Astrocyte of the hippocampus (primary cell): ENCODE measurements at regions not wholly inside any gene's neighbourhood (a gene's known extent, or its start where the extent isn't known, plus 50 kb on each side); places are given as distances from the start of the nearest gene placed in this dataset.
"Not testable (repeated sequence)": the region's sequence is repeated elsewhere in the genome, so short reads cannot be mapped to it uniquely, and the experiment has no call there.

Experiments used
- DNase-seq: peaks from one replicate; pipeline ENCODE4 v3.0.0; 2011; ENCODE audit warnings: low read depth, low spot score

GRCh38 chr6:66051812-66052211 is 344.8 kb upstream of the EYS start:
- no peak for DNase-seq

GRCh38 chr6:66048684-66049474 is 341.9 kb upstream of the EYS start:
- no peak for DNase-seq

- no peak for DNase-seq
Measured at GRCh38 chr6:66032626-66033025, 325.6 kb upstream of the EYS start.

- no peak for DNase-seq
Measured at GRCh38 chr6:66029391-66029790, 322.4 kb upstream of the EYS start.

- no peak for DNase-seq
Measured at GRCh38 chr6:65999288-65999791, 292.3 kb upstream of the EYS start.

GRCh38 chr6:65998544-65998943 is 291.5 kb upstream of the EYS start:
- DNase-seq: no peak

- no peak for DNase-seq
Measured at GRCh38 chr6:65997539-65997938, 290.5 kb upstream of the EYS start.

GRCh38 chr6:65996096-65996495 is 289.1 kb upstream of the EYS start:
- DNase-seq: no peak

GRCh38 chr6:65989676-65990075 is 282.6 kb upstream of the EYS start:
- no peak for DNase-seq

GRCh38 chr6:65988006-65988405 is 281.0 kb upstream of the EYS start:
- no peak for DNase-seq

- DNase-seq: no peak
Measured at GRCh38 chr6:65984089-65984488, 277.1 kb upstream of the EYS start.

GRCh38 chr6:65979120-65979519 is 272.1 kb upstream of the EYS start:
- DNase-seq: no peak

GRCh38 chr6:65971252-65971651 is 264.2 kb upstream of the EYS start:
- DNase-seq: not testable (repeated sequence)

- DNase-seq: no peak
Measured at GRCh38 chr6:65964261-65964660, 257.2 kb upstream of the EYS start.

- no peak for DNase-seq
Measured at GRCh38 chr6:65955034-65955433, 248.0 kb upstream of the EYS start.

- no peak for DNase-seq
Measured at GRCh38 chr6:65948062-65948461, 241.0 kb upstream of the EYS start.

GRCh38 chr6:65943548-65943947 is 236.5 kb upstream of the EYS start:
- no peak for DNase-seq

GRCh38 chr6:65943051-65943450 is 236.0 kb upstream of the EYS start:
- DNase-seq: no peak

- DNase-seq: peak; percentile 66
Measured at GRCh38 chr6:65938000-65938399, 231.0 kb upstream of the EYS start.

- no peak for DNase-seq
Measured at GRCh38 chr6:65935412-65935811, 228.4 kb upstream of the EYS start.

GRCh38 chr6:65933390-65933789 is 226.4 kb upstream of the EYS start:
- no peak for DNase-seq

- DNase-seq: no peak
Measured at GRCh38 chr6:65927141-65927540, 220.1 kb upstream of the EYS start.

GRCh38 chr6:65924411-65924810 is 217.4 kb upstream of the EYS start:
- no peak for DNase-seq

GRCh38 chr6:65922049-65922448 is 215.0 kb upstream of the EYS start:
- no peak for DNase-seq
